ENCODE measurements at regions not wholly inside any gene's neighbourhood (a gene's known extent, or its start where the extent isn't known, plus 50 kb on each side); places are given as distances from the start of the nearest gene placed in this dataset.

- TF ChIP-seq CTCF (IDR thresholded peaks at IDR 0.05; ENCODE audit: borderline replicate concordance, extremely low read depth, low read length, poor library complexity, severe bottlenecking), result no peak
- no peak for TF ChIP-seq EZH2 (IDR thresholded peaks at IDR 0.05; ENCODE audit: borderline replicate concordance, low read depth, low read length, severe bottlenecking)
Observed at GRCh38 chr16:9568261-9568660, 476.8 kb downstream of the HAPSTR1 start.

Measured in DND-41 (cell line).